DMS 273 (cell line): ENCODE measurements at regions not wholly inside any gene's neighbourhood (a gene's known extent, or its start where the extent isn't known, plus 50 kb on each side); places are given as distances from the start of the nearest gene placed in this dataset.
"Not testable (repeated sequence)": the region's sequence is repeated elsewhere in the genome, so short reads cannot be mapped to it uniquely, and the experiment has no call there.

ENCODE experiments used
- DNase-seq: peaks from one replicate; lab custom pipeline; 2025; ENCODE audit not compliant: unreplicated experiment; lab: John Stamatoyannopoulos, UW

- no peak for DNase-seq
Observed at GRCh38 chrX:125654501-125654900, 334.8 kb downstream of the TEX13C start.

DNA sequence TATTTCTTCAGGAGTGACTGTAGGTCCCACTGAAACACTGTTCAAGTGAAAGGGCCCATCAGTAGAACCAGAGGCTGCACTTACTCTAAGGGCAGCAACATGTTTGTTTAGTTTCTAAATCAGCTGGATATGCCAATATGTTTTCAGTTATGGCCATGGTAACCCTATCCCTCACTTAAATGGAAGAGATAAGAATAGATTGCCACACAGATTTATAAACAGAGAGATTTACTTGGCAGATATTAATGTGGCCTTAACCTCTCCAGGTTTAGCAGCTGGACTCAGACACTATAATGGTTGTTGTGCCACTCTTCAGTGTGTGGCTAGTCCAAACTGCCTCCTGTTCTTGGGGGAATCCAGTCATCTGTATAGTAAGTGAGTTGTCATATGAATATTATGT, 354.1 kb downstream of the TEX13C start:
- DNase-seq = no peak

- no peak for DNase-seq
Observed at GRCh38 chrX:125678258-125678657, 358.6 kb downstream of the TEX13C start.

DNA sequence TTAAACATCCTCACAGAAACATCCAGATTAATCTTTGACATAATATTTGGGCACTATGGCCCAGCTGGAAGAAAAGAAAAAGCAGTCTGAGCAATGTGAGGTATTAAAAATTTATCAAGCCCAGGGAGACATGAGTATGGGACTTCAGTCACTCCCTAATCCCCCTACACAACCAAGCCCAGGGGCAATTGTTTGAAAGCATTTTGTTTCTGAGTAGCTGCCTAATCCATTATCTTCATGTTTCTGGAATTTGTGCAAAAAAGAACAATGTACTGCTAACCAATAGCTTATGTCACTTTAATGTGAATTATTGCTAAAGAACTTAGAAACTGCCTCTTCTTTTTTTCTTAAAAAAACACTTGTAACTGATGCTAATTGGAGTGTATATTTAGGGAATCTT, 360.7 kb downstream of the TEX13C start:
- DNase-seq = no peak

GRCh38 chrX:125681058-125681457, 361.4 kb downstream of the TEX13C start:
- DNase-seq = no peak

- DNase-seq = no peak
Observed at GRCh38 chrX:125681507-125681906, 361.8 kb downstream of the TEX13C start.

DNA sequence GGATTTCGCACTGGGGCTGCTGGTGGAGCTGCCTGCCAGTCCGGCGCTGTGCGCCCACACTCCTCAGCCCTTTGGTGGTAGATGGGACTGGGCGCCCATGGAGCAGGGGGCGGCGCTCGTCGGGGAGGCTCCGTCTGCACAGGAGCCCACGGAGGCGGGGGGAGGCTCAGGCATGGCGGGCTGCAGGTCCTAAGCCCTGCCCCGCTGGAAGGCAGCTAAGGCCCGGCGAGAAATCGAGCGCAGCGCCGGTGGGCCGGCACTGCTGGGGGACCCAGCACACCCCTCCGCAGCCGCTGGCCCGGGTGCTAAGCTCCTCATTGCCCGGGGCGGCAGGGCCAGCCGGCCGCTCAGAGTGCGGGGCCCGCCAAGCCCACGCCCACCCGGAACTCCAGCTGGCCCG, 370.9 kb downstream of the TEX13C start:
- not testable (repeated sequence) for DNase-seq

GRCh38 chrX:125694171-125694570, 374.5 kb downstream of the TEX13C start:
- no peak for DNase-seq

GRCh38 chrX:125709074-125709473, 389.4 kb downstream of the TEX13C start:
- no peak for DNase-seq

- no peak for DNase-seq
Observed at GRCh38 chrX:125709532-125709931, 389.9 kb downstream of the TEX13C start.

- no peak for DNase-seq
Observed at GRCh38 chrX:125710403-125711062, 390.9 kb downstream of the TEX13C start.

GRCh38 chrX:125711103-125711502, 391.4 kb downstream of the TEX13C start:
- no peak for DNase-seq

DNA sequence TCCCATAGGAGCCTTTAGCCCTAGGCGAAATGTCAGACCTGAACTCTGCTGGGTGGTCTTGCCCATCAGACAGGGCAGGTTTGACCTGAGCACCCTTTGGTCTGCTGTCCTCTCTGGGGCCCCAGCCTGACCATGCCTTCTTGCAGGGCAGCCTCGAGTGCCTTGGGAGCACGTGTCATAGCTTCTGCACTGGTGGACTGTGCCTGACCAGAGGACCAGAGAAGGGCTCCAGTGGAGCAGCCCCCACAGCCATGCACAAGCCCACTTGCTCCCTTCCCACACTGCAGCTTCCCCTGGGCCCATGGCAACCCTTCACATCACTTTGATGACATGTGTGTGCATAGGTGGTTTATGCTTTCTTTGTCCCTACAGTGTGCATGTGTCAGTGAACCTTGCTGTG, 394.0 kb downstream of the TEX13C start:
- no peak for DNase-seq

GRCh38 chrX:125727117-125727516, 407.4 kb downstream of the TEX13C start:
- DNase-seq = no peak

DNA sequence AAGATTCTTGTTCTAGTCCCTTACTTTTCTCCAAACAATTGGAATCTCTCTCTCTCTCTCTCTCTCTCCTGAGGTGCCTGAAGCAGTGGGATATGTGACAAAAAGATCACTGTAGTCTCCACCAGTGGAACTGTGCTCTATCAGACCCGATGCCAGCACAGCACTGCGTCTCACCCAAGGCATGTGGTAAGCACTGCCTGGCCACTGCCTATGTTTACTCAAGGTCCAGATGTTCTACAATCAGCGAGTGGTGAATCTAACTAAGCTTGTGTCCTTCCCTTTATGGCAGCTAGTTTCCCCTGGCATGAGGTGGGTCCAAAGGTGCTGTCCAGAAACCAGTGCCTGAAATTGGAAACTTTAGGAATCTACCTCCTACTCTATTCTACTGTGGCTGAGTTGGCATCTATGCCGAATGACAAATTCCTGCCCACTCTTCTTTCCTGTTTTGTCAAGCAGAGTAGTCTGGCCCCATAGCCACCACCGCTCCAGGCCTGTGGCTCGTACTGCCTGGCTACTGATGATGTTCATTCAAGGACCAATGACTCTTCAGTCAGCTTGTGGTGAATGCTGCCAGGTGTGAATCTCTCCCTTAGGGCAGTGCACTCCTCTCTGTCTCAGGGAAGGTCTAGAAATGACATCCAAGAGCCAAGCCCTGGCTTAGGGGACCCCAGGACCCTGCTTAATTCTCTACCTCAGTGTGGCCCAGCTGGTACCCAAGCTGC, 416.5 kb downstream of the TEX13C start:
- no peak for DNase-seq

DNA sequence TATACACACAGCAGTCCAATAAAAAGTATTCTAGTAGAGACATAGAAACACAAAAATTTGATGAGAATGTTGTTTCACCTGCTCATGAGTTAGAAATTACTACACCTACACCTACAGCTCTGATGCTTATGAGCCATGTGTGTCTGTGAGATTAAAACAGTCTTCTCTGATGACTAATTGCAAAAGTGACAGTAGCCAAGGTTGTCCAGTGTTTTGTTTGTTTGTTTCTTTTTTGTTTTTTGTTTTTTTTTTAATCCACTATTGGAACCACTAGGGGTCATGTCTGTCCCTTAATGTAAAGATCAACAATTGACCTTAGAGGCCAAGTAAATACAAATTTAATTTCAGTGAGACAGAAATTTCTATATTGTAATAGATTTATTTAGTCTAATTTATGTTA, 423.1 kb downstream of the TEX13C start:
- no peak for DNase-seq

DNA sequence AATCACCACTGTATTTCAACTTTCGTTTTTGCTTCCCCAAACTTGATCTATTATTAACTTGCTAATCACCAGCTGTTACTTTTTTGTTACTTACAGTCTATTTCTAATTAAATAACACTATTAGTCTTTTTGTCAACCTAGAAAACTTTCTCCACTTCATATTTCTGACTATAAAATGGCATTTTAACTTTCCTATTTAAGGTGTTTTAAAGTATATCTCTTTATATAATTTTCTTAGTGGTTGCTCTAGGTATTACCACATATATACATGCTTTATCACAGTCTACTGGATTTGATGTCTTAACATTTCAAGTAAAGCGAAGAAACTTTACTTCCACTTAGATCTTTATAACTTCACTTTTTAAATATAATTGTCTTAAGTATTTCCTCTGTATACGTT, 421.2 kb downstream of the DCAF12L2 start:
- no peak for DNase-seq

GRCh38 chrX:125757794-125758564, 408.1 kb downstream of the DCAF12L2 start:
- no peak for DNase-seq

DNA sequence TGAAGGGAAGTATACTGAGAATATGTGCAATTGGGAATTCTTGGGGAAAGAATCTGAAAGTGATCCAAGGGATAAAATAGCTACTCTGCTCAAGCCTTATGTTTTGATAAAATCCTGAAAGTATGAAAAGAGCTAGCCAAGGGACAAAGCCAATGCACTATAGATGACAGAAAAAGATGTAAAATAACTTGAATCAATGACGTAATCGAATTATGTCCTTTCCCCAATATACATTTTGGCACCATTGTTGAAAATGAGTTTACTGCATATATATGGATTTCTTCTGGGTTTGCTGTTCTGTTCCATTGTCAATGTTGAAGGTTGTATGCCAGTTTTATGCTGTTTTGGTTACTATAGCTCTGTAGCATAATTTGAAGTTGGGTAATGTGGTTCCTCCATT, 407.3 kb downstream of the DCAF12L2 start:
- no peak for DNase-seq

GRCh38 chrX:125762954-125763353, 403.1 kb downstream of the DCAF12L2 start:
- DNase-seq = no peak

- no peak for DNase-seq
Observed at GRCh38 chrX:125765347-125765746, 400.7 kb downstream of the DCAF12L2 start.

GRCh38 chrX:125769628-125770027, 396.5 kb downstream of the DCAF12L2 start:
- no peak for DNase-seq
